Astrocyte (in vitro differentiated cells and primary cell): ENCODE measurements at regions not wholly inside any gene's neighbourhood (a gene's known extent, or its start where the extent isn't known, plus 50 kb on each side); places are given as distances from the start of the nearest gene placed in this dataset.
A peak's percentile ranks its signal among the peaks of the same experiment; 100 is the strongest.

Experiments used
- DNase-seq: peaks from one replicate; pipeline ENCODE4 v3.0.0-alpha.2; 2010; ENCODE audit warnings: low read depth
- FAIRE-seq: peaks from 2 replicates; lab custom pipeline; 2011; peaks lifted over from hg19 to GRCh38; lab: Jason Lieb, UNC
- H2AFZ ChIP-seq: 2 replicates; pipeline ENCODE4 v1.6.0; 2012; ENCODE audit warnings: low read depth, low read length, inconsistent platforms
- H3K27ac ChIP-seq: 2 replicates; pipeline ENCODE4 v1.5.1; 2011; ENCODE audit warnings: low read depth, low read length, inconsistent platforms
- H3K27me3 ChIP-seq: 2 replicates; pipeline ENCODE4 v1.6.0; 2011; ENCODE audit warnings: low read length, inconsistent platforms; ENCODE audit not compliant: insufficient read depth
- H3K36me3 ChIP-seq: 2 replicates; pipeline ENCODE4 v1.5.1; 2011; ENCODE audit warnings: low read length, inconsistent platforms; ENCODE audit not compliant: insufficient read depth
- H3K4me1 ChIP-seq: 2 replicates; pipeline ENCODE4 v1.5.1; 2011; ENCODE audit warnings: low read length, inconsistent platforms; ENCODE audit not compliant: insufficient read depth
- H3K4me2 ChIP-seq: 2 replicates; pipeline ENCODE4 v1.6.0; 2012; ENCODE audit warnings: low read length, inconsistent platforms
- H3K4me3 ChIP-seq: 2 replicates; pipeline ENCODE4 v1.5.1; 2011; ENCODE audit warnings: low read depth, mild to moderate bottlenecking, low read length, inconsistent platforms; ENCODE audit not compliant: insufficient read depth
- H3K79me2 ChIP-seq: 2 replicates; pipeline ENCODE4 v1.6.0; 2012; ENCODE audit warnings: mild to moderate bottlenecking, low read length, inconsistent platforms; ENCODE audit not compliant: insufficient read depth
- H3K9ac ChIP-seq: 2 replicates; pipeline ENCODE4 v1.6.0; 2012; ENCODE audit warnings: mild to moderate bottlenecking, low read length, inconsistent platforms
- H3K9me3 ChIP-seq: 2 replicates; pipeline ENCODE4 v1.5.1; 2012; ENCODE audit warnings: low read depth, mild to moderate bottlenecking, low read length, inconsistent platforms; ENCODE audit not compliant: insufficient read depth
- H4K20me1 ChIP-seq: 2 replicates; pipeline ENCODE4 v1.6.0; 2012; ENCODE audit warnings: low read length, inconsistent platforms; ENCODE audit not compliant: insufficient read depth
- H3K27ac Mint-ChIP-seq: one replicate; pipeline ENCODE4 v1.8.0; 2021; ENCODE audit warnings: mild to moderate bottlenecking, mixed read lengths; ENCODE audit not compliant: unreplicated experiment
- H3K27me3 Mint-ChIP-seq: one replicate; pipeline ENCODE4 v1.8.0; 2021; ENCODE audit warnings: low read depth, mixed read lengths; ENCODE audit not compliant: unreplicated experiment
- H3K36me3 Mint-ChIP-seq: one replicate; pipeline ENCODE4 v1.8.0; 2021; ENCODE audit warnings: low read depth, mixed read lengths; ENCODE audit not compliant: unreplicated experiment
- H3K4me1 Mint-ChIP-seq: one replicate; pipeline ENCODE4 v1.8.0; 2021; ENCODE audit warnings: low read depth, mixed read lengths; ENCODE audit not compliant: unreplicated experiment
- H3K4me3 Mint-ChIP-seq: one replicate; pipeline ENCODE4 v1.8.0; 2021; ENCODE audit warnings: mild to moderate bottlenecking, moderate library complexity, mixed read lengths; ENCODE audit not compliant: unreplicated experiment
- H3K9me3 Mint-ChIP-seq: one replicate; pipeline ENCODE4 v1.8.0; 2021; ENCODE audit warnings: mild to moderate bottlenecking, mixed read lengths; ENCODE audit not compliant: unreplicated experiment
- EZH2 ChIP-seq: IDR thresholded peaks from 2 replicates; pipeline ENCODE4 v1.6.1; 2012; ENCODE audit warnings: mild to moderate bottlenecking, low read length, inconsistent platforms; ENCODE audit not compliant: insufficient read depth
- TF ChIP-seq, protein P1 (sequence below): IDR thresholded peaks from 2 replicates; pipeline ENCODE4 v1.5.1; 2011; ENCODE audit warnings: low read depth, mild to moderate bottlenecking, inconsistent platforms, low read length, moderate library complexity; ENCODE audit not compliant: insufficient read depth

DNA sequence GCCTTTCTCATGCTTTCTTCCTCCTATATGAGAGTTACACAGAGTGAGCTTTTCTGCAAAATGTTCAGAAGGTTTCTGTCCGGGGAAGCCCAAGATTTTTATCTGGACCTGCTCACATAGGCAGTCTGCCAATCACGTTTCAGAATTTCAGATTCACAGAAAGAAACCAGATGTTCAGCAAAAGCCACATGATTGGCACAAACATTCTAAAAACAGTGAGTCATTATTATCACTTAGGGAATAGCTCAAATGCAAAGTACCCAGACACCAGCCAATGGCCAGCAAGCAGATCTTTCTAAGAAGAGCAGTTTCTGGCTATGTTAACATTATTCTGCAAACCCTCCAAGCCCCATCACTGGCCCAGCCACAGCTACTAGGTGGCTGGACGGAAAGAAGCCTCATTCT, 1558.5 kb upstream of the TMEM132C start:
- Histone ChIP-seq H3K27ac (no peak overlapping the region), H3K4me1 (no peaks in the 10 kb centered on the region), H3K4me2 (no peak overlapping the region), H3K27me3 (no peaks in the 10 kb centered on the region), H3K79me2 (no peaks in the 10 kb centered on the region), H2AFZ (no peak overlapping the region), H3K9ac (no peak overlapping the region), H3K9me3 (no peaks in the 10 kb centered on the region), H4K20me1 (no peaks in the 10 kb centered on the region), H3K4me3 (no peak overlapping the region), H3K36me3 (no peaks in the 10 kb centered on the region)
- TF ChIP-seq EZH2 = no peak
- TF ChIP-seq, protein P1, sequence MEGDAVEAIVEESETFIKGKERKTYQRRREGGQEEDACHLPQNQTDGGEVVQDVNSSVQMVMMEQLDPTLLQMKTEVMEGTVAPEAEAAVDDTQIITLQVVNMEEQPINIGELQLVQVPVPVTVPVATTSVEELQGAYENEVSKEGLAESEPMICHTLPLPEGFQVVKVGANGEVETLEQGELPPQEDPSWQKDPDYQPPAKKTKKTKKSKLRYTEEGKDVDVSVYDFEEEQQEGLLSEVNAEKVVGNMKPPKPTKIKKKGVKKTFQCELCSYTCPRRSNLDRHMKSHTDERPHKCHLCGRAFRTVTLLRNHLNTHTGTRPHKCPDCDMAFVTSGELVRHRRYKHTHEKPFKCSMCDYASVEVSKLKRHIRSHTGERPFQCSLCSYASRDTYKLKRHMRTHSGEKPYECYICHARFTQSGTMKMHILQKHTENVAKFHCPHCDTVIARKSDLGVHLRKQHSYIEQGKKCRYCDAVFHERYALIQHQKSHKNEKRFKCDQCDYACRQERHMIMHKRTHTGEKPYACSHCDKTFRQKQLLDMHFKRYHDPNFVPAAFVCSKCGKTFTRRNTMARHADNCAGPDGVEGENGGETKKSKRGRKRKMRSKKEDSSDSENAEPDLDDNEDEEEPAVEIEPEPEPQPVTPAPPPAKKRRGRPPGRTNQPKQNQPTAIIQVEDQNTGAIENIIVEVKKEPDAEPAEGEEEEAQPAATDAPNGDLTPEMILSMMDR = no peak
- no peaks in the 10 kb centered on the region for H3K27me3 Mint-ChIP-seq
- H3K4me3 Mint-ChIP-seq = no peak overlapping the region
- no peak overlapping the region for H3K27ac Mint-ChIP-seq
- peaks cover 13% of the 10 kb centered on the region for H3K9me3 Mint-ChIP-seq
- no peaks in the 10 kb centered on the region for H3K36me3 Mint-ChIP-seq
- FAIRE-seq = no peak
- peak; percentile 72 for DNase-seq
- no peaks in the 10 kb centered on the region for H3K4me1 Mint-ChIP-seq

DNA sequence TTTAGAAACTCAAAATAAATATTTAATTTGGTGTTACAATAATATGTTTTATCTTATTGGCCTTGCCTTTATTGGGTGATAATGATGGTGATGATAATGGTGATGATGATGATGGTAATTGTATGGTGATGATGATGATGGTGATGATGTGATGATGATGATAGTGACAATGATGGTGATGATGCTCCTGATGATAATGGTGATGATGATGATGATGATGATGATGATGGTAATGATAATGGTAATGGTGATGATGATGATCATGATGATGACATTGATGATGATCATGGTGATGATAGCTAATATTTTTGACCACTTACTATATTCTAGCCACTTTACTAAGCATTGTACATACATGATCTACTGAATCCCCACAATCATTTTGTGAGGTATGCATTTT, 1548.6 kb upstream of the TMEM132C start:
- Histone ChIP-seq H2AFZ (no peak overlapping the region), H3K9me3 (peaks cover 3% of the 10 kb centered on the region), H4K20me1 (no peaks in the 10 kb centered on the region), H3K9ac (no peak overlapping the region), H3K4me1 (no peaks in the 10 kb centered on the region), H3K36me3 (no peaks in the 10 kb centered on the region), H3K79me2 (no peaks in the 10 kb centered on the region), H3K4me2 (no peak overlapping the region), H3K27ac (no peak overlapping the region), H3K4me3 (no peak overlapping the region), H3K27me3 (no peaks in the 10 kb centered on the region)
- H3K4me1 Mint-ChIP-seq = no peaks in the 10 kb centered on the region
- no peaks in the 10 kb centered on the region for H3K27me3 Mint-ChIP-seq
- H3K4me3 Mint-ChIP-seq = no peak overlapping the region
- no peak overlapping the region for H3K27ac Mint-ChIP-seq
- peaks cover 7% of the 10 kb centered on the region for H3K9me3 Mint-ChIP-seq
- TF ChIP-seq, protein P1 = no peak
- no peak for TF ChIP-seq EZH2
- no peaks in the 10 kb centered on the region for H3K36me3 Mint-ChIP-seq
- FAIRE-seq (peak; percentile 20), DNase-seq (no peak)

DNA sequence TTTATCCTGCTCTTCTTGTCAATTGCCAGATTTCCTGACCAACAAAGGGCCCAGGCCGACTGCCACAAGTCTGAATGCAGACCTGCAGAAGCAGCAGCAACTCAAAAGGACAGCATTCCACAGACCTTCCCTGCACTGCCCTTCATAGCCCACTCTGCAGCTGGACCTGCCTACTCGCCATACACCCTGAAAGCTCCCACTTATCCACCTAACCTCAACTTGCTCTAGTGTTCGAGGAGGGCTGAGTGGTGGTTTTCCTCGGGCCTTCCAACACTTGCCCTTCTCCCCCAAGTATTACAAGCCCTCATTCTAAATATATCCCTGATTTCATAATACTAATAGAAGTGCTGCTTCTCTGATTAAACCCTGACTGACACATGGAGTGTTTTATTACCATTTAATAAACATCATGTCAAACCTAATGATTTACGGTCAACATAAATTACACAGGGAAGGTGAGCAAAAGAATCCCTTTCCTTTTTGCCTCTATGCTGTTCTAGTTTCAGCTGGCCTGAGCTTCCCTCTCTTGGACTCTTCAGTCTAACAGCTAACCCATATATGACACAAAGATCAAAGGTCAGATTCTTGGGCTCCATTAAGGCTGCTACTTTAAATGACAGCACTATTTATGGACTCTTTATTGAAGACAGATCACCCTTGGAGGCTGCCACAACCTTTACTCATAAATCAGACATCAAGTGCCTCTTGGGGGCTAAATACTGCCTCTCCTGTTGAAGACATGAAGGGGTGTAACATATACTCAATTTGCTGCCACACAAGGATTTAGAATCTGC, 1546.9 kb upstream of the TMEM132C start:
- no peak for FAIRE-seq
- Mint-ChIP-seq H3K27ac (no peak overlapping the region), H3K36me3 (no peaks in the 10 kb centered on the region)

More for the DNA sequence above, 1546.9 kb upstream of the TMEM132C start:
- H3K79me2 ChIP-seq = no peaks in the 10 kb centered on the region
- no peak for DNase-seq
- no peak overlapping the region for H2AFZ ChIP-seq
- H3K9me3 Mint-ChIP-seq = peaks cover 5% of the 10 kb centered on the region
- TF ChIP-seq, protein P1 = no peak
- TF ChIP-seq EZH2 = no peak
- H3K27me3 ChIP-seq = no peaks in the 10 kb centered on the region
- H3K9ac ChIP-seq = no peak overlapping the region
- no peaks in the 10 kb centered on the region for H3K4me1 Mint-ChIP-seq
- H3K4me2 ChIP-seq = no peak overlapping the region
- peaks cover 3% of the 10 kb centered on the region for H3K9me3 ChIP-seq
- no peaks in the 10 kb centered on the region for H4K20me1 ChIP-seq
- no peaks in the 10 kb centered on the region for H3K4me1 ChIP-seq
- no peak overlapping the region for H3K27ac ChIP-seq
- no peak overlapping the region for H3K4me3 Mint-ChIP-seq
- no peaks in the 10 kb centered on the region for H3K27me3 Mint-ChIP-seq
- H3K4me3 ChIP-seq = no peak overlapping the region
- no peaks in the 10 kb centered on the region for H3K36me3 ChIP-seq
